GM12878 (cell line): ENCODE measurements at regions not wholly inside any gene's neighbourhood (a gene's known extent, or its start where the extent isn't known, plus 50 kb on each side); places are given as distances from the start of the nearest gene placed in this dataset.

Experiments
- ATAC-seq: fragments of 200-7000 bp; cut with Tn5 transposase; 3 replicates; pipeline ENCODE4 v1.9.1; 2020; ENCODE audit warnings: mild to moderate bottlenecking, moderate library complexity
- BruUV-seq: library from RNA; stranded (reverse); fragments of 400-500 nt; replicated peaks from 2 replicates; lab custom pipeline; 2021; lab: Mats Ljungman, UMichigan
- CTCF ChIA-PET: fragments of 300-600 bp; sonication (Branson Sonifier 250); formaldehyde crosslinking; extraction: SDS; loops from one replicate; lab custom pipeline; 2021; ENCODE audit warnings: inconsistent platforms; lab: Yijun Ruan, JAX
- POLR2A ChIA-PET: fragments of 350-600 bp; formaldehyde crosslinking; extraction: SDS; loops from one replicate; lab custom pipeline; 2021; ENCODE audit warnings: inconsistent platforms; lab: Charles Lee
- RAD21 ChIA-PET: fragments of 300-600 bp; sonication (Branson Sonifier 250); formaldehyde crosslinking; loops from one replicate; lab custom pipeline; 2023; ENCODE audit warnings: antibody characterized with exemption; ENCODE audit not compliant: unreplicated experiment; lab: Charles Lee
- SMC1A ChIA-PET: fragments of 300-600 bp; sonication (Branson Sonifier 250); formaldehyde crosslinking; loops from one replicate; lab custom pipeline; 2023; ENCODE audit not compliant: unreplicated experiment, uncharacterized antibody; lab: Charles Lee
- DNase-seq: peaks from one replicate; pipeline ENCODE4 v3.0.0-alpha.2; 2011; ENCODE audit warnings: low read depth, low spot score
- FAIRE-seq: peaks from 3 replicates; lab custom pipeline; 2011; peaks lifted over from hg19 to GRCh38; lab: Jason Lieb, UNC
- H2AFZ ChIP-seq: 2 replicates; pipeline ENCODE4 v1.6.0; 2011; ENCODE audit warnings: low read depth, low read length, control low read depth; ENCODE audit not compliant: control insufficient read depth
- H3K27ac ChIP-seq: 2 replicates; pipeline ENCODE4 v1.5.1; 2011; ENCODE audit warnings: control low read depth; ENCODE audit not compliant: control insufficient read depth, insufficient read depth
- H3K27me3 ChIP-seq, 2 experiments: replicated peaks in 1 of 2; 2 replicates each; pipeline versions ENCODE4 v1.6.0 to v1.6.1; 2011; ENCODE audit warnings: low read length in 1 of 2; ENCODE audit not compliant: control insufficient read depth in 2 of 2, insufficient read depth in 2 of 2
- H3K36me3 ChIP-seq, 2 experiments: 2 replicates each; pipeline ENCODE4 v1.5.1; 2011; ENCODE audit warnings: low read length in 1 of 2; ENCODE audit not compliant: control insufficient read depth in 2 of 2, insufficient read depth in 2 of 2
- H3K4me1 ChIP-seq: 2 replicates; pipeline ENCODE4 v1.6.1; 2011; ENCODE audit warnings: mild to moderate bottlenecking, low read length, moderate library complexity, mixed read lengths; ENCODE audit not compliant: control insufficient read depth, insufficient read depth
- H3K4me2 ChIP-seq: 2 replicates; pipeline ENCODE4 v1.6.0; 2011; ENCODE audit warnings: control low read depth; ENCODE audit not compliant: control insufficient read depth, insufficient read depth
- H3K4me3 ChIP-seq: fragments of 200-600 bp; sonication (generic); 2 replicates; pipeline ENCODE4 v1.5.1; 2016
- H3K79me2 ChIP-seq: 2 replicates; pipeline ENCODE4 v1.6.0; 2011; ENCODE audit warnings: low read length; ENCODE audit not compliant: control insufficient read depth, insufficient read depth
- H3K9ac ChIP-seq: 2 replicates; pipeline ENCODE4 v1.8.0; 2011; ENCODE audit warnings: low read length, control low read depth, mixed read lengths; ENCODE audit not compliant: control insufficient read depth, insufficient read depth
- H3K9me3 ChIP-seq: replicated peaks from 3 replicates; pipeline ENCODE4 v1.5.1; 2011; ENCODE audit warnings: mild to moderate bottlenecking, low read length; ENCODE audit not compliant: control insufficient read depth, insufficient read depth
- H4K20me1 ChIP-seq: 2 replicates; pipeline ENCODE4 v1.6.0; 2011; ENCODE audit not compliant: control insufficient read depth, insufficient read depth
- ATF7 ChIP-seq: fragments of 450-650 bp; IDR thresholded peaks from 2 replicates; pipeline ENCODE4 v1.6.1; 2016; ENCODE audit warnings: low read depth, mild to moderate bottlenecking
- CEBPB ChIP-seq, 2 experiments: fragments of 150-350 bp in 1 of 2; IDR thresholded peaks; 2 replicates each; pipeline ENCODE4 v1.6.1; 2012 to 2014; ENCODE audit warnings: low read depth in 2 of 2, low read length in 2 of 2, borderline replicate concordance in 1 of 2, inconsistent platforms in 1 of 2
- EP300 ChIP-seq, 2 experiments: fragments of 150-350 bp in 1 of 2; IDR thresholded peaks; 2 replicates each; pipeline ENCODE4 v1.6.1; 2011 to 2012; ENCODE audit warnings: low read depth in 2 of 2, low read length in 2 of 2, borderline replicate concordance in 1 of 2, improper control_type of control experiment in 1 of 2, inconsistent platforms in 1 of 2; ENCODE audit not compliant: control insufficient read depth in 1 of 2
- HDGF ChIP-seq: fragments of 450-650 bp; IDR thresholded peaks from 2 replicates; pipeline ENCODE4 v1.6.1; 2016; ENCODE audit warnings: antibody characterized with exemption
- JUNB ChIP-seq: IDR thresholded peaks from 2 replicates; pipeline ENCODE4 v1.6.1; 2016; ENCODE audit warnings: antibody characterized with exemption, mild to moderate bottlenecking
- NR2C1 ChIP-seq: fragments of 450-650 bp; IDR thresholded peaks from 2 replicates; pipeline ENCODE4 v1.6.1; 2017; ENCODE audit warnings: antibody characterized with exemption, mild to moderate bottlenecking, moderate library complexity
- NRF1 ChIP-seq: conservative IDR thresholded peaks from 2 replicates; pipeline ENCODE4 v1.6.1; 2011; ENCODE audit warnings: mild to moderate bottlenecking, low read depth, low read length, improper control_type of control experiment
- POLR2A ChIP-seq: IDR thresholded peaks from 2 replicates; pipeline ENCODE4 v1.6.1; 2011; ENCODE audit warnings: low read depth, mild to moderate bottlenecking, low read length
- RBBP5 ChIP-seq: fragments of 200-600 bp; sonication (generic); conservative IDR thresholded peaks from 2 replicates; pipeline ENCODE4 v1.6.1; 2016
- SMARCA5 ChIP-seq: fragments of 450-650 bp; IDR thresholded peaks from 2 replicates; pipeline ENCODE4 v1.6.1; 2017; ENCODE audit warnings: mild to moderate bottlenecking
- WGBS: methylation state at CpG from one replicate; pipeline ENCODE4 v1.1.6; 2016; ENCODE audit warnings: low lambda C conversion rate; ENCODE audit not compliant: insufficient replicate concordance, insufficient coverage; ENCODE audit errors: missing lambda C conversion rate; 5-methylcytosine and 5-hydroxymethylcytosine counted together
- in situ Hi-C: fragments of 300-500 bp; cut with MboI; formaldehyde crosslinking; loops from 9 replicates; pipeline ENCODE4 v1.14.3; 2018; ENCODE audit warnings: mixed read lengths
- intact Hi-C: fragments of 100-400 bp; cut with micrococcal nuclease; formaldehyde crosslinking; loops from one replicate; pipeline ENCODE4 v1.14.2; 2022; ENCODE audit not compliant: unreplicated experiment
- TF ChIP-seq, protein P1 (sequence below): fragments of 450-650 bp; IDR thresholded peaks from 2 replicates; pipeline ENCODE4 v1.6.1; 2017; ENCODE audit warnings: mild to moderate bottlenecking, low read depth, inconsistent platforms; ENCODE audit not compliant: poor library complexity, severe bottlenecking
- TF ChIP-seq, protein P2 (sequence below): fragments of 450-650 bp; IDR thresholded peaks from 2 replicates; pipeline ENCODE4 v1.6.1; 2017; ENCODE audit warnings: mild to moderate bottlenecking, moderate library complexity

DNA sequence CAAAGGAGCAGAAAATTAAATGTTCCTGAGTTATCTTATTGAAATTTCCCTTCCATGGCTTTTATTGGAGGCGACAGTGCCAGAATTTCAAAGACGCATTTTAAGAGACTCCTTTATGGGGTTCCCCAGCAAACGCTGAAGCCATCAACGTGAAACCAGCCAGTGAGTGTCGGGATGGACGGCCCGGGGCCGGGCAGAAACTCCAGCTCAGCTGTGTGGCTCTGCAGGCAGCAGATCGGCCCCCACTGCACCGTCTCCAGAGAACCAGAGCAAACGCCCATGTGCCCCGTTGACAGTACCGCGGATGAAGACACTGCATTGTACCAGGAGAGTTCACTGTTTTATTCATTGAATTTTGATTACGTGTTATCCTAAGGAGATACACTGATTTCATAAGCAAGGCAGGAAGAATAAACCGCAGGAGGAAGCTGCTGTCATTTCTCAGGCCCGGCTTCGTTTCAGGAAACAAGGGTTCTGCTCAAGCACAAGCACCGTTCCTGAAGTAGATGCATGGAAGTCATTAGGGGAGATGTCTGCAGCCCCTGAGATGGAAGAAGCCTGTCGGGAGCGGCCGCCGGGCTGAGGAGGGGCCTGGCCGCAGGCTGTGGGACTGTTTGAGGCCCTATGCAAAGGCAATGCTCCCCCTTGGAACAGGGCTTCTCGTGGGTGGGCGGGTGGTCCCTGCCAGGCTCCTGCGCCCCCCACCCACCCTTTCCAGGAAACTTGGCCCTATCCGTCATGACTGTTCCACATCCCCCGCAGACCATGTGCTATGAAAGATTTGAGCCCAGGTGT, 639.7 kb downstream of the TBC1D22A start:
- POLR2A ChIA-PET, result no interaction called here
- intact Hi-C loops, result loop anchor here (10.0 kb wide), 1 partner anchor 1093 kb away; no protein-coding TSS in a partner anchor

More for the DNA sequence above, 639.7 kb downstream of the TBC1D22A start:
- WGBS, result 45% methylated on average over 29 of the region's 29 CpGs
- ChIA-PET SMC1A (no interaction called here), CTCF (interaction anchor here (0.6 kb wide), 1 partner anchor 1223 kb away, joined by 3 read pairs; no protein-coding TSS in a partner anchor), RAD21 (no interaction called here)
- H3K4me1 ChIP-seq, result no peaks in the 10 kb centered on the region
- no peak overlapping the region for H3K4me3 ChIP-seq
- in situ Hi-C loops, result no loop called here
- H3K9me3 ChIP-seq, result no peaks in the 10 kb centered on the region; the same call in 2 of the 3 replicates
- H3K27ac ChIP-seq, result no peak overlapping the region
- no peaks in the 10 kb centered on the region for H4K20me1 ChIP-seq
- H3K36me3 ChIP-seq, result no peaks in the 10 kb centered on the region
- no peak overlapping the region for H3K4me2 ChIP-seq
- H3K27me3 ChIP-seq, result no peaks in the 10 kb centered on the region
- no peak overlapping the region for H3K9ac ChIP-seq
- no peaks in the 10 kb centered on the region for H3K79me2 ChIP-seq
- ATAC-seq (no peak), FAIRE-seq (no peak)
- no TSS peak for BruUV-seq
- H2AFZ ChIP-seq, result no peak overlapping the region
- no peak for TF ChIP-seq HDGF
- TF ChIP-seq ATF7, result no peak
- TF ChIP-seq EP300 (IDR thresholded peaks at IDR 0.05; ENCODE audit: borderline replicate concordance in 1 of 2, control insufficient read depth in 1 of 2, low read depth in 2 of 2, low read length in 2 of 2), result no peak
- TF ChIP-seq NRF1, result no peak
- TF ChIP-seq JUNB, result no peak
- TF ChIP-seq RBBP5, result no peak
- TF ChIP-seq, protein P1, sequence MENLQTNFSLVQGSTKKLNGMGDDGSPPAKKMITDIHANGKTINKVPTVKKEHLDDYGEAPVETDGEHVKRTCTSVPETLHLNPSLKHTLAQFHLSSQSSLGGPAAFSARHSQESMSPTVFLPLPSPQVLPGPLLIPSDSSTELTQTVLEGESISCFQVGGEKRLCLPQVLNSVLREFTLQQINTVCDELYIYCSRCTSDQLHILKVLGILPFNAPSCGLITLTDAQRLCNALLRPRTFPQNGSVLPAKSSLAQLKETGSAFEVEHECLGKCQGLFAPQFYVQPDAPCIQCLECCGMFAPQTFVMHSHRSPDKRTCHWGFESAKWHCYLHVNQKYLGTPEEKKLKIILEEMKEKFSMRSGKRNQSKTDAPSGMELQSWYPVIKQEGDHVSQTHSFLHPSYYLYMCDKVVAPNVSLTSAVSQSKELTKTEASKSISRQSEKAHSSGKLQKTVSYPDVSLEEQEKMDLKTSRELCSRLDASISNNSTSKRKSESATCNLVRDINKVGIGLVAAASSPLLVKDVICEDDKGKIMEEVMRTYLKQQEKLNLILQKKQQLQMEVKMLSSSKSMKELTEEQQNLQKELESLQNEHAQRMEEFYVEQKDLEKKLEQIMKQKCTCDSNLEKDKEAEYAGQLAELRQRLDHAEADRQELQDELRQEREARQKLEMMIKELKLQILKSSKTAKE, result no peak
- TF ChIP-seq NR2C1, result no peak
- TF ChIP-seq POLR2A, result no peak
- TF ChIP-seq, protein P2, sequence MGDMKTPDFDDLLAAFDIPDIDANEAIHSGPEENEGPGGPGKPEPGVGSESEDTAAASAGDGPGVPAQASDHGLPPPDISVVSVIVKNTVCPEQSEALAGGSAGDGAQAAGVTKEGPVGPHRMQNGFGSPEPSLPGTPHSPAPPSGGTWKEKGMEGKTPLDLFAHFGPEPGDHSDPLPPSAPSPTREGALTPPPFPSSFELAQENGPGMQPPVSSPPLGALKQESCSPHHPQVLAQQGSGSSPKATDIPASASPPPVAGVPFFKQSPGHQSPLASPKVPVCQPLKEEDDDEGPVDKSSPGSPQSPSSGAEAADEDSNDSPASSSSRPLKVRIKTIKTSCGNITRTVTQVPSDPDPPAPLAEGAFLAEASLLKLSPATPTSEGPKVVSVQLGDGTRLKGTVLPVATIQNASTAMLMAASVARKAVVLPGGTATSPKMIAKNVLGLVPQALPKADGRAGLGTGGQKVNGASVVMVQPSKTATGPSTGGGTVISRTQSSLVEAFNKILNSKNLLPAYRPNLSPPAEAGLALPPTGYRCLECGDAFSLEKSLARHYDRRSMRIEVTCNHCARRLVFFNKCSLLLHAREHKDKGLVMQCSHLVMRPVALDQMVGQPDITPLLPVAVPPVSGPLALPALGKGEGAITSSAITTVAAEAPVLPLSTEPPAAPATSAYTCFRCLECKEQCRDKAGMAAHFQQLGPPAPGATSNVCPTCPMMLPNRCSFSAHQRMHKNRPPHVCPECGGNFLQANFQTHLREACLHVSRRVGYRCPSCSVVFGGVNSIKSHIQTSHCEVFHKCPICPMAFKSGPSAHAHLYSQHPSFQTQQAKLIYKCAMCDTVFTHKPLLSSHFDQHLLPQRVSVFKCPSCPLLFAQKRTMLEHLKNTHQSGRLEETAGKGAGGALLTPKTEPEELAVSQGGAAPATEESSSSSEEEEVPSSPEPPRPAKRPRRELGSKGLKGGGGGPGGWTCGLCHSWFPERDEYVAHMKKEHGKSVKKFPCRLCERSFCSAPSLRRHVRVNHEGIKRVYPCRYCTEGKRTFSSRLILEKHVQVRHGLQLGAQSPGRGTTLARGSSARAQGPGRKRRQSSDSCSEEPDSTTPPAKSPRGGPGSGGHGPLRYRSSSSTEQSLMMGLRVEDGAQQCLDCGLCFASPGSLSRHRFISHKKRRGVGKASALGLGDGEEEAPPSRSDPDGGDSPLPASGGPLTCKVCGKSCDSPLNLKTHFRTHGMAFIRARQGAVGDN, result no peak
- TF ChIP-seq CEBPB (IDR thresholded peaks at IDR 0.05; ENCODE audit: borderline replicate concordance in 1 of 2, low read depth in 2 of 2, low read length in 2 of 2), result no peak
- no peak for TF ChIP-seq SMARCA5
- TF ChIP-seq, all 136 proteins: peak for 0
- no peak for DNase-seq
